ENCODE measurements at regions not wholly inside any gene's neighbourhood (a gene's known extent, or its start where the extent isn't known, plus 50 kb on each side); places are given as distances from the start of the nearest gene placed in this dataset.

DNA sequence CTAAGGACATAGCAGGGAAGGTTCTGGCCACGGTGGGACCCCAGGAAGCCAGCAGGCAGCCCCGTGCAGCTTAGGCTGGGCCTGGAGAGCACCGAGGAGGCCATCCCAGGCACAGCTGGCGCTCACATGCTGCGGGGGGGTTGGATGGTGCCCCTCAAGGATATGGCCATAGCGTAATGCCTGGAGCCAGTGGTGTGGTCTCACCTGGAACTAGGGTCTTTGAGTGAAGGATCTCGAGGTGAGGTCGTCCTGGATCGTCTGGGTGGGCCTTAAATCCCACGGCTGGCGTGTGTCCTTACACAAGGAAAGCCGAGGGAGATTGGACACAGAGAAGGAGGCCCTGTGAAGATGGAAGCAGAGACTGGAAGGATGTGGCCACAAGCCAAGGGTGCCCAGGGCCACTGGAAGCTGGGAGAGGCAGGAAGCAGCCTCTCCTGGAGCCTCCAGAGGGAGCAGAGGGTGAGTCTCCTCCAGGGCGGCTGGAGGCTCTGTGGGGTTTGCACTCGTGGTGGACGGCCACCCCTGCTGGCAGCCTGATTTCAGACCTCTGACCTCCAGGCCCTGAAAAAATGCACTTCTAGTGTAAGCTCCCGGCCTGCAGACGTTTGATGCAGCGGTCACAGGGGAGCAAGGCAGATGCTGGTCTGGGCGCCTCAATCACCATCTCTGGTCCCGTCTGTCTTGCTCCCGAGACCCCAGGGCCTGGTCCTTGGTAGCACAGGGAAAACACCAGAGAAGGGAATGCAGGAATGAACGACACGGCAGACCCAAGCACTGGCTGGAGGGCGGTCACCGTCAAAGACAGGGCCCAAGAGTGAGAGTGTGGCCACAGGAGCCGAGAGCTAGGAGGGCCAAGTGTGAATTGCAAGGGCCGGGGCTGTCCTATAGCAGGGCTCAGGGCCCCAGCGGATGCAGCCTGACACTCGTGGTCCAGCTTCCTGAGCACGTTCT is 218.6 kb downstream of the KIF26A start:
- CTCF ChIA-PET, result no interaction called here
- Histone ChIP-seq H3K36me3 (ENCODE audit: low read depth) (no peaks in the 10 kb centered on the region), H4K20me1 (ENCODE audit: insufficient read depth) (no peaks in the 10 kb centered on the region), H3K9me3 (ENCODE audit: insufficient read depth, low read depth) (no peaks in the 10 kb centered on the region), H3K4me2 (no peak overlapping the region), H3K4me3 (no peak overlapping the region), H3K9me2 (ENCODE audit: insufficient read depth) (no peaks in the 10 kb centered on the region), H3K27me3 (ENCODE audit: insufficient read depth, low read depth) (peaks cover 92% of the 10 kb centered on the region), H3F3A (ENCODE audit: insufficient read depth, low read depth) (no peaks in the 10 kb centered on the region), H3K27ac (no peak overlapping the region), H3K79me2 (ENCODE audit: low read depth) (no peaks in the 10 kb centered on the region), H2AFZ (no peak overlapping the region), H3K4me1 (replicated peaks; ENCODE audit: insufficient read depth) (no peaks in the 10 kb centered on the region)
- BruUV-seq (replicated peaks), result no TSS peak
- POLR2A ChIA-PET (ENCODE audit: unreplicated experiment), result no interaction called here
- intact Hi-C loops (cut with micrococcal nuclease; ENCODE audit: unreplicated experiment), result no loop called here
- DNase-seq, result no peak
- no peak for TF ChIP-seq EZH2 (IDR thresholded peaks at IDR 0.05; ENCODE audit: low read depth)
- TF ChIP-seq, protein P1, sequence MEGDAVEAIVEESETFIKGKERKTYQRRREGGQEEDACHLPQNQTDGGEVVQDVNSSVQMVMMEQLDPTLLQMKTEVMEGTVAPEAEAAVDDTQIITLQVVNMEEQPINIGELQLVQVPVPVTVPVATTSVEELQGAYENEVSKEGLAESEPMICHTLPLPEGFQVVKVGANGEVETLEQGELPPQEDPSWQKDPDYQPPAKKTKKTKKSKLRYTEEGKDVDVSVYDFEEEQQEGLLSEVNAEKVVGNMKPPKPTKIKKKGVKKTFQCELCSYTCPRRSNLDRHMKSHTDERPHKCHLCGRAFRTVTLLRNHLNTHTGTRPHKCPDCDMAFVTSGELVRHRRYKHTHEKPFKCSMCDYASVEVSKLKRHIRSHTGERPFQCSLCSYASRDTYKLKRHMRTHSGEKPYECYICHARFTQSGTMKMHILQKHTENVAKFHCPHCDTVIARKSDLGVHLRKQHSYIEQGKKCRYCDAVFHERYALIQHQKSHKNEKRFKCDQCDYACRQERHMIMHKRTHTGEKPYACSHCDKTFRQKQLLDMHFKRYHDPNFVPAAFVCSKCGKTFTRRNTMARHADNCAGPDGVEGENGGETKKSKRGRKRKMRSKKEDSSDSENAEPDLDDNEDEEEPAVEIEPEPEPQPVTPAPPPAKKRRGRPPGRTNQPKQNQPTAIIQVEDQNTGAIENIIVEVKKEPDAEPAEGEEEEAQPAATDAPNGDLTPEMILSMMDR (conservative IDR thresholded peaks at IDR 0.05), result no peak

DNA sequence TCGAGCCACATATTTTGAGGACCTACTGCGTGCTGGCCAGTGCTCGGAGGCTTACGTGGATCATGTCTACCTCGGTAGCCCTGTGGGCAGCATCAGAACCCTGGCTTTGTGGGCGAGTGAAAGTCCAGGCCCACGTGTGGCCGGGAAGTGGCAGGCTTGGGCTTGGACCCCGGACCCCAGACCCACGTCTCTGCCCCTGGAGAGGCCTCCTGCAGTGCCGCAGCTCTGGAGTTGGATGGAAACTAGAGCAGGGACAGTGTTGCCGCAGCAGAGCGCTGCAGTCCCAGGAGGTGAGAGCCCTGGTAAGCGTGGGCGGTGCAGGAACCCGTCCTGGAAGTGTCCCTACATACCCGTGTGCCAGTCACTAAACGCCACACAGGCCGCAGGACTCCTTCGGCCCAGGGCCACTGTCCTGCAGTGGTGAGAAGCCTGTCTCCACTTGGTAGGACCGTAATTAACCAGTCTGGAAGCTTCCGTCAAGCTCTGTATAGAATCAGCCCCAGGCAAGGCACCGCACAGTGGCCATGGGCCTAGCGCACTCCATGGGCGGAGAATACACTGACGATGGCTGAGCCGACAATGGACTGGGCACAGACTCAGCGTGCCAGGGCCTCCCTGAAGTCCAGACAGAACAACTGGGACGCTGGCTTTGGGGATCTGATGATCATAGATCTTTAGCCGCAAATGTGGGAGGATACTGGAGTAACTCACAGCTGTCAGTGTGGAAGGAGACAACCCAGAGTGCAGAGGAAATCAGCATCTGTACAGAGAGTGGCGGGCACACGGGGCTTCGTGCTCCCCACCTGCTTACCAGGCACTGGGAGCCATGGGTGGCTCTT is 219.5 kb downstream of the KIF26A start:
- Histone ChIP-seq H3K9me2 (ENCODE audit: insufficient read depth) (no peaks in the 10 kb centered on the region), H3K27ac (no peak overlapping the region), H3F3A (ENCODE audit: insufficient read depth, low read depth) (no peaks in the 10 kb centered on the region), H3K79me2 (ENCODE audit: low read depth) (no peaks in the 10 kb centered on the region), H3K27me3 (ENCODE audit: insufficient read depth, low read depth) (peaks cover 92% of the 10 kb centered on the region), H3K36me3 (ENCODE audit: low read depth) (no peaks in the 10 kb centered on the region), H3K4me3 (no peak overlapping the region), H2AFZ (no peak overlapping the region), H4K20me1 (ENCODE audit: insufficient read depth) (no peaks in the 10 kb centered on the region), H3K9me3 (ENCODE audit: insufficient read depth, low read depth) (no peaks in the 10 kb centered on the region), H3K4me2 (no peak overlapping the region), H3K4me1 (replicated peaks; ENCODE audit: insufficient read depth) (no peaks in the 10 kb centered on the region)
- no TSS peak for BruUV-seq (replicated peaks)
- CTCF ChIA-PET, result no interaction called here
- DNase-seq, result no peak
- POLR2A ChIA-PET (ENCODE audit: unreplicated experiment), result no interaction called here
- TF ChIP-seq EZH2 (IDR thresholded peaks at IDR 0.05; ENCODE audit: low read depth), result no peak
- TF ChIP-seq, protein P1 (conservative IDR thresholded peaks at IDR 0.05), result no peak
- intact Hi-C loops (cut with micrococcal nuclease; ENCODE audit: unreplicated experiment), result no loop called here

DNA sequence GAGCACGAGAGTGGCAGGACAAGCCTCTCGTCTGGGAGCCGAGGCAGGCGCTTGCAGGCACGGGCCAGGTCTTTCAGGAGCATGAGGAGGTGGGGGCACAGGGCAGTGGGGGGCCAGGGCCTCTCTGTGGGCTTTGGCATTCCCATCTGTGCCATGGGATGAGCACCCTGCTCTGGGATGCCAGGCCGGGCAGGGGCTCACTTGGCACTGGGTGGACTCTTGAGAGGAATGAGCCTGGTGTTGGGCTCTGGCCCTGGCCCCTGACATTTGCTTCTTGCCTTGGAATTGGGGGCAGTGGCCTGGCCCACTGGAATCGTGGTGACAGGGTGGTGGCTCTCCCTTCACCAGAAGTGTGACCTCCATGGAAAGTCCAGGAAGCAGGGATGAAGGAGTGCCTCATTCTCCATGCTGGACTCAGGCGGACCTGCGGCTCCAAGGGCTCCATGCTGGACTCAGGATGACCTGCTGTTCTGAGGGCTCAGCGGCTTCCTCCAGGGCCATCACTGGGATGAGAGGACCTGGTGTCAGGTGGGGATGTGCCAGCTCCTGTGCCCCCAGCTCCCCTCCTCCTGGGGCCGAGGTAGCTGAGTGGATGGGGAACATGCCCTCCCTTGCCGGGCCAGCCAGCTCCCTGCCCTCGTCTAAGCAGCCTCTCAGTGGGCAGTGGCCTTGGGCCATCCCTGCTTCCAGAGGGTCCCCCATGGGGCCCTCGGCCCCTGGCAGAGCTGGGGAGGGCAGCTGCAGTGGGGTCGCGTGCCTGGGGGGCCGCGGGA is 220.3 kb downstream of the KIF26A start:
- POLR2A ChIA-PET (ENCODE audit: unreplicated experiment), result no interaction called here
- no peak overlapping the region for H3K27ac ChIP-seq
- H3K27me3 ChIP-seq (ENCODE audit: insufficient read depth, low read depth), result peaks cover 93% of the 10 kb centered on the region
- H3K9me2 ChIP-seq (ENCODE audit: insufficient read depth), result no peaks in the 10 kb centered on the region
- H3K36me3 ChIP-seq (ENCODE audit: low read depth), result no peaks in the 10 kb centered on the region
- H3K4me2 ChIP-seq, result no peak overlapping the region
- H3F3A ChIP-seq (ENCODE audit: insufficient read depth, low read depth), result no peaks in the 10 kb centered on the region
- TF ChIP-seq EZH2 (IDR thresholded peaks at IDR 0.05; ENCODE audit: low read depth), result no peak
- TF ChIP-seq, protein P1 (conservative IDR thresholded peaks at IDR 0.05), result no peak
- H3K9me3 ChIP-seq (ENCODE audit: insufficient read depth, low read depth), result no peaks in the 10 kb centered on the region
- no peaks in the 10 kb centered on the region for H4K20me1 ChIP-seq (ENCODE audit: insufficient read depth)
- intact Hi-C loops (cut with micrococcal nuclease; ENCODE audit: unreplicated experiment), result no loop called here
- H2AFZ ChIP-seq, result no peak overlapping the region
- DNase-seq, result no peak
- no peaks in the 10 kb centered on the region for H3K4me1 ChIP-seq (replicated peaks; ENCODE audit: insufficient read depth)
- no peaks in the 10 kb centered on the region for H3K79me2 ChIP-seq (ENCODE audit: low read depth)
- CTCF ChIA-PET, result no interaction called here
- no peak overlapping the region for H3K4me3 ChIP-seq
- BruUV-seq (replicated peaks), result no TSS peak
